ACC112 (cell line): ENCODE measurements at regions not wholly inside any gene's neighbourhood (a gene's known extent, or its start where the extent isn't known, plus 50 kb on each side); places are given as distances from the start of the nearest gene placed in this dataset.

Experiments
- H2AFZ ChIP-seq: fragments of 200-600 bp; sonication (generic); one replicate; pipeline ENCODE4 v1.6.0; 2017; ENCODE audit warnings: antibody characterized with exemption, low read length; ENCODE audit not compliant: unreplicated experiment
- H3K27ac ChIP-seq: fragments of 200-600 bp; sonication (generic); 2 replicates; pipeline ENCODE4 v1.5.1; 2014; ENCODE audit warnings: low read depth, mild to moderate bottlenecking, antibody characterized with exemption, low read length, moderate library complexity
- H3K27me3 ChIP-seq: fragments of 200-600 bp; sonication (generic); 2 replicates; pipeline ENCODE4 v1.6.1; 2014; ENCODE audit warnings: mild to moderate bottlenecking, antibody characterized with exemption, low read length, moderate library complexity, mixed read lengths; ENCODE audit not compliant: insufficient read depth
- H3K36me3 ChIP-seq: fragments of 200-600 bp; sonication (generic); 2 replicates; pipeline ENCODE4 v1.6.1; 2016; ENCODE audit warnings: mild to moderate bottlenecking, antibody characterized with exemption, low read length, moderate library complexity, mixed read lengths; ENCODE audit not compliant: insufficient read depth
- H3K4me1 ChIP-seq: fragments of 200-600 bp; sonication (generic); one replicate; pipeline ENCODE4 v1.6.1; 2016; ENCODE audit warnings: low read length, mixed read lengths; ENCODE audit not compliant: insufficient read depth, unreplicated experiment, control insufficient read depth
- H3K4me3 ChIP-seq: fragments of 200-600 bp; sonication (generic); 2 replicates; pipeline ENCODE4 v1.5.1; 2014; ENCODE audit warnings: mild to moderate bottlenecking, low read depth, low read length
- H3K79me2 ChIP-seq: fragments of 200-600 bp; sonication (generic); one replicate; pipeline ENCODE4 v1.6.0; 2016; ENCODE audit warnings: low read length; ENCODE audit not compliant: control insufficient read depth, unreplicated experiment, insufficient read depth

- H3K27ac ChIP-seq: no peak overlapping the region
- no peaks in the 10 kb centered on the region for H3K4me1 ChIP-seq
- H3K4me3 ChIP-seq: no peak overlapping the region
- no peaks in the 10 kb centered on the region for H3K27me3 ChIP-seq
- no peak overlapping the region for H2AFZ ChIP-seq
- no peaks in the 10 kb centered on the region for H3K36me3 ChIP-seq
- H3K79me2 ChIP-seq: no peaks in the 10 kb centered on the region
Measured at GRCh38 chr2:16002575-16002974, 62.2 kb downstream of the MYCN start.

- no peak overlapping the region for H3K4me3 ChIP-seq
- H3K4me1 ChIP-seq: no peaks in the 10 kb centered on the region
- no peak overlapping the region for H2AFZ ChIP-seq
- no peaks in the 10 kb centered on the region for H3K27me3 ChIP-seq
- no peaks in the 10 kb centered on the region for H3K79me2 ChIP-seq
- H3K36me3 ChIP-seq: no peaks in the 10 kb centered on the region
- no peak overlapping the region for H3K27ac ChIP-seq
Measured at GRCh38 chr2:16002144-16002543, 61.8 kb downstream of the MYCN start.

GRCh38 chr2:16000642-16001041 is 60.3 kb downstream of the MYCN start:
- no peaks in the 10 kb centered on the region for H3K27me3 ChIP-seq
- no peaks in the 10 kb centered on the region for H3K36me3 ChIP-seq
- no peak overlapping the region for H3K27ac ChIP-seq
- no peaks in the 10 kb centered on the region for H3K4me1 ChIP-seq
- H3K79me2 ChIP-seq: no peaks in the 10 kb centered on the region
- no peak overlapping the region for H2AFZ ChIP-seq
- H3K4me3 ChIP-seq: no peak overlapping the region

GRCh38 chr2:15999596-16000469 is 59.5 kb downstream of the MYCN start:
- Histone ChIP-seq H2AFZ (no peak overlapping the region), H3K4me3 (no peak overlapping the region), H3K79me2 (no peaks in the 10 kb centered on the region), H3K4me1 (no peaks in the 10 kb centered on the region), H3K27me3 (no peaks in the 10 kb centered on the region), H3K27ac (no peak overlapping the region), H3K36me3 (no peaks in the 10 kb centered on the region)

GRCh38 chr2:15997728-15998280 is 57.5 kb downstream of the MYCN start:
- Histone ChIP-seq H3K79me2 (no peaks in the 10 kb centered on the region), H3K4me1 (no peaks in the 10 kb centered on the region), H3K27me3 (no peaks in the 10 kb centered on the region), H3K4me3 (no peak overlapping the region), H3K27ac (no peak overlapping the region), H3K36me3 (no peaks in the 10 kb centered on the region), H2AFZ (no peak overlapping the region)

GRCh38 chr2:15996536-15997423 is 56.4 kb downstream of the MYCN start:
- no peaks in the 10 kb centered on the region for H3K36me3 ChIP-seq

More at GRCh38 chr2:15996536-15997423, 56.4 kb downstream of the MYCN start:
- no peaks in the 10 kb centered on the region for H3K27me3 ChIP-seq
- no peak overlapping the region for H3K27ac ChIP-seq
- no peak overlapping the region for H3K4me3 ChIP-seq
- H3K79me2 ChIP-seq: no peaks in the 10 kb centered on the region
- no peaks in the 10 kb centered on the region for H3K4me1 ChIP-seq
- no peak overlapping the region for H2AFZ ChIP-seq
